GM12878 (cell line): ENCODE measurements at regions not wholly inside any gene's neighbourhood (a gene's known extent, or its start where the extent isn't known, plus 50 kb on each side); places are given as distances from the start of the nearest gene placed in this dataset.

ENCODE experiments used
- ATAC-seq: fragments of 200-7000 bp; cut with Tn5 transposase; 3 replicates; pipeline ENCODE4 v1.9.1; 2020; ENCODE audit warnings: mild to moderate bottlenecking, moderate library complexity
- BruUV-seq: library from RNA; stranded (reverse); fragments of 400-500 nt; replicated peaks from 2 replicates; lab custom pipeline; 2021; lab: Mats Ljungman, UMichigan
- CTCF ChIA-PET: fragments of 300-600 bp; sonication (Branson Sonifier 250); formaldehyde crosslinking; extraction: SDS; loops from one replicate; lab custom pipeline; 2021; ENCODE audit warnings: inconsistent platforms; lab: Yijun Ruan, JAX
- POLR2A ChIA-PET: fragments of 350-600 bp; formaldehyde crosslinking; extraction: SDS; loops from one replicate; lab custom pipeline; 2021; ENCODE audit warnings: inconsistent platforms; lab: Charles Lee
- RAD21 ChIA-PET: fragments of 300-600 bp; sonication (Branson Sonifier 250); formaldehyde crosslinking; loops from one replicate; lab custom pipeline; 2023; ENCODE audit warnings: antibody characterized with exemption; ENCODE audit not compliant: unreplicated experiment; lab: Charles Lee
- SMC1A ChIA-PET: fragments of 300-600 bp; sonication (Branson Sonifier 250); formaldehyde crosslinking; loops from one replicate; lab custom pipeline; 2023; ENCODE audit not compliant: unreplicated experiment, uncharacterized antibody; lab: Charles Lee
- DNase-seq: peaks from one replicate; pipeline ENCODE4 v3.0.0-alpha.2; 2011; ENCODE audit warnings: low read depth, low spot score
- FAIRE-seq: peaks from 3 replicates; lab custom pipeline; 2011; peaks lifted over from hg19 to GRCh38; lab: Jason Lieb, UNC
- H2AFZ ChIP-seq: 2 replicates; pipeline ENCODE4 v1.6.0; 2011; ENCODE audit warnings: low read depth, low read length, control low read depth; ENCODE audit not compliant: control insufficient read depth
- H3K27ac ChIP-seq: 2 replicates; pipeline ENCODE4 v1.5.1; 2011; ENCODE audit warnings: control low read depth; ENCODE audit not compliant: control insufficient read depth, insufficient read depth
- H3K27me3 ChIP-seq, 2 experiments: replicated peaks in 1 of 2; 2 replicates each; pipeline versions ENCODE4 v1.6.0 to v1.6.1; 2011; ENCODE audit warnings: low read length in 1 of 2; ENCODE audit not compliant: control insufficient read depth in 2 of 2, insufficient read depth in 2 of 2
- H3K36me3 ChIP-seq, 2 experiments: 2 replicates each; pipeline ENCODE4 v1.5.1; 2011; ENCODE audit warnings: low read length in 1 of 2; ENCODE audit not compliant: control insufficient read depth in 2 of 2, insufficient read depth in 2 of 2
- H3K4me1 ChIP-seq: 2 replicates; pipeline ENCODE4 v1.6.1; 2011; ENCODE audit warnings: mild to moderate bottlenecking, low read length, moderate library complexity, mixed read lengths; ENCODE audit not compliant: control insufficient read depth, insufficient read depth
- H3K4me2 ChIP-seq: 2 replicates; pipeline ENCODE4 v1.6.0; 2011; ENCODE audit warnings: control low read depth; ENCODE audit not compliant: control insufficient read depth, insufficient read depth
- H3K4me3 ChIP-seq: fragments of 200-600 bp; sonication (generic); 2 replicates; pipeline ENCODE4 v1.5.1; 2016
- H3K79me2 ChIP-seq: 2 replicates; pipeline ENCODE4 v1.6.0; 2011; ENCODE audit warnings: low read length; ENCODE audit not compliant: control insufficient read depth, insufficient read depth
- H3K9ac ChIP-seq: 2 replicates; pipeline ENCODE4 v1.8.0; 2011; ENCODE audit warnings: low read length, control low read depth, mixed read lengths; ENCODE audit not compliant: control insufficient read depth, insufficient read depth
- H3K9me3 ChIP-seq: replicated peaks from 3 replicates; pipeline ENCODE4 v1.5.1; 2011; ENCODE audit warnings: mild to moderate bottlenecking, low read length; ENCODE audit not compliant: control insufficient read depth, insufficient read depth
- H4K20me1 ChIP-seq: 2 replicates; pipeline ENCODE4 v1.6.0; 2011; ENCODE audit not compliant: control insufficient read depth, insufficient read depth
- ATF7 ChIP-seq: fragments of 450-650 bp; IDR thresholded peaks from 2 replicates; pipeline ENCODE4 v1.6.1; 2016; ENCODE audit warnings: low read depth, mild to moderate bottlenecking
- CBFB ChIP-seq: IDR thresholded peaks from 2 replicates; pipeline ENCODE4 v1.6.1; 2016; ENCODE audit warnings: antibody characterized with exemption, low read depth
- CBX3 ChIP-seq: fragments of 200-600 bp; sonication (generic); IDR thresholded peaks from 2 replicates; pipeline ENCODE4 v1.6.1; 2016; ENCODE audit warnings: low read depth, borderline replicate concordance
- CEBPZ ChIP-seq: fragments of 150-350 bp; IDR thresholded peaks from 2 replicates; pipeline ENCODE4 v1.6.1; 2016; ENCODE audit warnings: low read depth, low read length
- DPF2 ChIP-seq: fragments of 450-650 bp; IDR thresholded peaks from 2 replicates; pipeline ENCODE4 v1.6.1; 2017; ENCODE audit warnings: mild to moderate bottlenecking
- EGR1 ChIP-seq, 2 experiments: IDR thresholded peaks; 1 replicate in 1 of 2; 2 replicates in 1 of 2; pipeline ENCODE4 v1.6.1; 2011 to 2012; ENCODE audit warnings: low read depth in 2 of 2, low read length in 2 of 2, borderline replicate concordance in 1 of 2, mild to moderate bottlenecking in 1 of 2, moderate library complexity in 1 of 2
- ELK1 ChIP-seq: IDR thresholded peaks from 2 replicates; pipeline ENCODE4 v1.6.1; 2012; ENCODE audit warnings: low read depth, low read length, improper control_type of control experiment
- FOS ChIP-seq: IDR thresholded peaks from 3 replicates; pipeline ENCODE4 v1.6.1; 2011; ENCODE audit warnings: borderline replicate concordance; ENCODE audit not compliant: insufficient read length; ENCODE audit errors: extremely low read depth
- HDAC6 ChIP-seq: fragments of 200-600 bp; sonication (generic); IDR thresholded peaks from one replicate; pipeline ENCODE4 v1.8.0; 2017; ENCODE audit warnings: antibody characterized with exemption; ENCODE audit not compliant: unreplicated experiment
- PML ChIP-seq: IDR thresholded peaks from 2 replicates; pipeline ENCODE4 v1.6.1; 2012; ENCODE audit warnings: low read length, inconsistent platforms
- POLR2A ChIP-seq: IDR thresholded peaks from 2 replicates; pipeline ENCODE4 v1.6.1; 2011; ENCODE audit warnings: low read depth, mild to moderate bottlenecking, low read length
- PRDM15 ChIP-seq: fragments of 450-650 bp; formaldehyde crosslinking; IDR thresholded peaks from 2 replicates; pipeline ENCODE4 v1.4.0; 2020; ENCODE audit warnings: mild to moderate bottlenecking, moderate library complexity
- ZBTB11 ChIP-seq: fragments of 450-650 bp; formaldehyde crosslinking; IDR thresholded peaks from 2 replicates; pipeline ENCODE4 v1.5.0; 2022; ENCODE audit warnings: mild to moderate bottlenecking, missing genetic modification characterization
- WGBS: methylation state at CpG from one replicate; pipeline ENCODE4 v1.1.6; 2016; ENCODE audit warnings: low lambda C conversion rate; ENCODE audit not compliant: insufficient replicate concordance, insufficient coverage; ENCODE audit errors: missing lambda C conversion rate; 5-methylcytosine and 5-hydroxymethylcytosine counted together
- in situ Hi-C: fragments of 300-500 bp; cut with MboI; formaldehyde crosslinking; loops from 9 replicates; pipeline ENCODE4 v1.14.3; 2018; ENCODE audit warnings: mixed read lengths
- intact Hi-C: fragments of 100-400 bp; cut with micrococcal nuclease; formaldehyde crosslinking; loops from one replicate; pipeline ENCODE4 v1.14.2; 2022; ENCODE audit not compliant: unreplicated experiment

GRCh38 chr11:31869986-31870385 lies 58.9 kb upstream of the PAX6 start:
- Histone ChIP-seq H2AFZ (no peak overlapping the region), H3K36me3 (no peaks in the 10 kb centered on the region), H3K79me2 (no peaks in the 10 kb centered on the region), H3K4me1 (no peaks in the 10 kb centered on the region), H3K4me2 (no peak overlapping the region), H3K9me3 (no peaks in the 10 kb centered on the region; the same call in 2 of the 3 replicates), H4K20me1 (no peaks in the 10 kb centered on the region), H3K9ac (no peak overlapping the region), H3K27ac (no peak overlapping the region), H3K4me3 (no peak overlapping the region), H3K27me3 (no peaks in the 10 kb centered on the region; a peak in 2 of 4 replicates)
- no peak for FAIRE-seq
- ChIA-PET SMC1A (interaction anchor here (0.7 to 4.3 kb wide), 9 partner anchors 11 to 763 kb away, joined by 3 to 26 read pairs (median 4); no protein-coding TSS in a partner anchor), RAD21 (interaction anchor here (0.5 to 3.3 kb wide), 8 partner anchors 12 to 816 kb away, joined by 3 to 11 read pairs (median 4); no protein-coding TSS in a partner anchor), POLR2A (no interaction called here), CTCF (interaction anchor here (0.7 to 5.1 kb wide), 21 partner anchors 9 to 763 kb away, joined by 3 to 44 read pairs (median 6); no protein-coding TSS in a partner anchor)
- DNase-seq: no peak
- ATAC-seq: no peak
- in situ Hi-C loops (loop anchor here (5.0 to 25.0 kb wide), 2 partner anchors 473 to 758 kb away; no protein-coding TSS in a partner anchor), intact Hi-C loops (loop anchor here (2.0 to 5.0 kb wide), 3 partner anchors 87 to 763 kb away; no protein-coding TSS in a partner anchor)
- no TSS peak for BruUV-seq
- WGBS: 42% methylated on average over 5 of the region's 5 CpGs
- TF ChIP-seq EGR1 (IDR thresholded peaks at IDR 0.05; ENCODE audit: borderline replicate concordance in 1 of 2, low read depth in 2 of 2, low read length in 2 of 2) (no peak), ZBTB11 (no peak), HDAC6 (no peak), DPF2 (no peak), PRDM15 (CRISPR knock-in tag) (no peak), CBX3 (no peak), ATF7 (no peak), FOS (no peak), PML (no peak), ELK1 (no peak), CEBPZ (no peak), CBFB (no peak), POLR2A (no peak)
